GM10266 (cell line): ENCODE measurements at regions not wholly inside any gene's neighbourhood (a gene's known extent, or its start where the extent isn't known, plus 50 kb on each side); places are given as distances from the start of the nearest gene placed in this dataset.

Experiments used
- DNase-seq: peaks from one replicate; pipeline ENCODE4 v3.0.0; 2012; ENCODE audit errors: extremely low spot score
- TF ChIP-seq, protein P1 (sequence below): IDR thresholded peaks from 2 replicates; pipeline ENCODE4 v1.5.1; 2012; ENCODE audit warnings: mild to moderate bottlenecking, low read depth; ENCODE audit not compliant: control insufficient read depth, insufficient read depth; ENCODE audit errors: missing control alignments

DNA sequence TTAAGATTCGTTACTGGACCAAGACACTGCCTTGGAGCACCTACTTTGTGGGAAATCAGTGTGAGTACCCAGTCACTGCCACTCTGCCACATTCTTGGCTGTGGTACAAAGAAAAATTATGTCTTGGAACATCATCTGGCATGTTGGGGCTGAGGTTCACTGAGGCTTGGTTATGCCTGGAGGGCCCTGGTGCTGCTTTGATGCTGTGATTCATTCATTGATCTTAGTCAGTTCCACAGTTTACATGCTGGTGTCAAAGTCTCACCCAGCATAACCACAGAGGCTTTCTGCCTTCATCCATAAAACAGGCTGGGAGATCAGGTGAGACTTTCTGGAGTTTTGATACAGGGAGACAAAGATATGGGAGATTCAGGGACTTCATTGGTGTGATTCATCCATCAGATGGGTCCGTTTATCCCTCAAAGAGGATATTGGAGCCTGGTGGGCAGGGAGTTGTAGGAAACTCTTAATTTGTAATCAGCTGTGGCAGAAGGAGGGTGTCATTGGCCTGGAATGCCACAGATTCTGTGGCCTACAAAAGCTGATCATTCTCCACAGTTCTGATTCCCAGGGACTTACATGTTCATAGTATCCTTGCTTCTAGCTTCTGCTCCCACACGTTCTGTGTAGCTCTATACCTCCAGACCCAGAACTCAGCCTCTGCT lies 322.5 kb downstream of the PMP22 start:
- TF ChIP-seq, protein P1, sequence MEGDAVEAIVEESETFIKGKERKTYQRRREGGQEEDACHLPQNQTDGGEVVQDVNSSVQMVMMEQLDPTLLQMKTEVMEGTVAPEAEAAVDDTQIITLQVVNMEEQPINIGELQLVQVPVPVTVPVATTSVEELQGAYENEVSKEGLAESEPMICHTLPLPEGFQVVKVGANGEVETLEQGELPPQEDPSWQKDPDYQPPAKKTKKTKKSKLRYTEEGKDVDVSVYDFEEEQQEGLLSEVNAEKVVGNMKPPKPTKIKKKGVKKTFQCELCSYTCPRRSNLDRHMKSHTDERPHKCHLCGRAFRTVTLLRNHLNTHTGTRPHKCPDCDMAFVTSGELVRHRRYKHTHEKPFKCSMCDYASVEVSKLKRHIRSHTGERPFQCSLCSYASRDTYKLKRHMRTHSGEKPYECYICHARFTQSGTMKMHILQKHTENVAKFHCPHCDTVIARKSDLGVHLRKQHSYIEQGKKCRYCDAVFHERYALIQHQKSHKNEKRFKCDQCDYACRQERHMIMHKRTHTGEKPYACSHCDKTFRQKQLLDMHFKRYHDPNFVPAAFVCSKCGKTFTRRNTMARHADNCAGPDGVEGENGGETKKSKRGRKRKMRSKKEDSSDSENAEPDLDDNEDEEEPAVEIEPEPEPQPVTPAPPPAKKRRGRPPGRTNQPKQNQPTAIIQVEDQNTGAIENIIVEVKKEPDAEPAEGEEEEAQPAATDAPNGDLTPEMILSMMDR = no peak
- no peak for DNase-seq

DNA sequence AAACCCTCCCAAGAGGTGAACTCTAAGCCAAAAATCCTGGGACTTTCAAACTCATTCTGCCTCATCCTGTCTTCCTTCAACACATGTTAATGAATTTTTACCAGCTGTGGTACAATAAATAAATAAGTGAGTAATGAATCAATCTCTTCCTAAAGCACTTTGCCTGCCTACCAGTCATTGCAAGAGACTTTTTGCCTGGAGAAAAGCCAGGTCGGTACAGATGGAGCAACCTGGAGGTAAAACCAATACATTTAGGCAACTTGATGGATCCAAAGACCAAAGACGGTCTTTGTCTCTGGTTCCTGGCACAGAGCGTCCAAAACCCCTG lies 324.2 kb downstream of the PMP22 start:
- DNase-seq = no peak
- TF ChIP-seq, protein P1 = no peak

DNA sequence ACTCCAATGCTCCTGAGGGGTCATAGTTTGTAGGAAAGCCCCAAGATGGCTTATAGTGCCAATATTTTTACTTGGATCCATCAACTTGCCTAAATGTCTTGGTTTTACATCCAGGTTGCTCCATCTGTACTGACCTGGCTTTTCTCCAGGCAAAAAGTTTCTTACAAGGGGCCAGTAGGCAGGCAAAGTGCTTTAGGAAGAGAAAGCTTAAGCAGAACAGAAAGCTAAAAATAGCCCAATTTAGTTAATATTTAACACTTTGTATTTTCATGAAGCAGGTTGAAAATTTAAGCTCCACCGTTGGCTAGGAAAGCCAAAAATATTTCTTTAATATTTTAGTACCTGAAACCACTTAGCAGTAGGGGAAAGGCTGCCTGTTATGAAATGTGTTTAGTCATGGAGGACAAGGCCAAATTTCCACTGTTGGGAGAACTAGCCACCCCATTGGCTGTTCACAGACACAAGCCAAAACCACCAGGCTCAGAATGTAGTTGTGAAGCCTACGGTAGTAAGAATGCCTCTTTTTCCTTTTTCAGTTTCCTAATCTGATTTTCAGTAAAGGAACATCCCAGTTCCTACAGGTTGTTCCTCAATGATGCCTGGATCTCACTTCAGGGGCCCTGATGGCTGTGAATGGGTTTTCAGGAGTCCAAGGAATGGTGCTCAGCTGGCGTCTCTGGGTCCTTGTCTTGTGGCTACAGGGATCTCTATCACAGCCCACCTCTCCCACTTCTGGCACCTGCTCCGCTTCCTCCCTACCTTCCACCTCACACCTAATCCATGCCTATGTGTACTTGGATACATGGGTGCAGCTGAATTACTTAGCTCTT lies 324.8 kb downstream of the PMP22 start:
- no peak for DNase-seq

DNA sequence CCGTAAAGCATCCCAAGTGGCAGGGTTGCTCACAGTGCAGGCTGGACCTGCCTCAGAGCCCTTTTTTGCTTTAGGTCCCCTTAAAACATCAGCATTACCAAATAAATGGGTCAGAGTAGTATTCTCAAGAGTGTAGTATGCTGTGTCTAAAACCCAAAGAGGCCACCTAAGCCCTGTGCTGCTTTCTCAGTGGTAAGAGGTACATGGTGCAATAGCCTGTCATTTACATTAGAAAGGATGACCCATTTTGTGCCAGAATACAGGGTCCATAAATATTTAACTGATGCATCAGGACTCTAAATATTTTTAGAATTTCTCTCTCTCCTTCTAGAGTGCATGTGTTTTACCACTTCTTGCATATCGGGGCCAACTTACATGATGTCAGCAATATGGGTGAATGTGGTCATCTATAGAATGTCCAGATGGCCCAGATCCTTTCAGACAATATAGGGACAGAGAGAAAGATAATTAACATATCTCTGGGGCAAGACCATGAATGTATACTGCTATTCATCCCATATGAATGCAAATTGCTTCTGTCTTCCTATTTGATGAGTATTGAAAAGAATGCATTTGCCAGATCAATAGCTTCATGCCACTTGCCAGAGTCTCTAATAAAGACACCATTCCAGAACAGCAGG lies 329.2 kb downstream of the PMP22 start:
- TF ChIP-seq, protein P1 = no peak
- no peak for DNase-seq

More for the DNA sequence above, 324.8 kb downstream of the PMP22 start:
- TF ChIP-seq, protein P1 = no peak

DNA sequence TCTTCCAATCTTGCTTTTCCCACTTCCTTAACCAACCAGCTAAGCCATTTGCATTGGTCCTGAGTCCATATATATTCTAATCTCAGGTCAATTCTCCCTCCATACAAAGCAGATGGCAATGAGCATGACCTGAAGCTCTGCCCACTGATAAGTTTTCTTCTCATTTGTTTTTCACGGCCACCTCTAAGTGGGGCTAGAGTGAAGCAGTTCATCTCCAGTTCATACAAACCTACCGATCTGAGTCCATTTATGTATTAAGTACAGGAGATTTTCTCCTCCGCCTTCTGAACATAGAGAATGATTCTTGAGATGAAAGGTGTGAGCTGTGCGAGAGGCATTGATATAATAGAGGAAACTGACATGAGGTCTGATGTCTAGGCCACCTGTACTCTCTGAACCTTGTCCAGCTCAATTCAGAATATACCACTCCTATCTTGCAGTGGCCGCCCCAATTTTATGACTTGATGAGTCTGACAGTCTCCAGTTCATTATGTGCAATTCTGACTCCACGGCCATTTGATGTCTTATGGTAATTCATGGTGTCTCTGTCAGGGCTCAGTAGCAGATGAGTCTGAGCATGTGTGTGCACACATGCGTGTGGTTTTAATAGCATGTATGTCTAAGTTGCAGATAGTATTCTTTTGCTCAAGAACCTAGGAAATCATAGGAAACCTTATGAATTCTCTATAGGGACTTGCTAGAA lies 329.8 kb downstream of the PMP22 start:
- no peak for DNase-seq
- TF ChIP-seq, protein P1 = no peak

DNA sequence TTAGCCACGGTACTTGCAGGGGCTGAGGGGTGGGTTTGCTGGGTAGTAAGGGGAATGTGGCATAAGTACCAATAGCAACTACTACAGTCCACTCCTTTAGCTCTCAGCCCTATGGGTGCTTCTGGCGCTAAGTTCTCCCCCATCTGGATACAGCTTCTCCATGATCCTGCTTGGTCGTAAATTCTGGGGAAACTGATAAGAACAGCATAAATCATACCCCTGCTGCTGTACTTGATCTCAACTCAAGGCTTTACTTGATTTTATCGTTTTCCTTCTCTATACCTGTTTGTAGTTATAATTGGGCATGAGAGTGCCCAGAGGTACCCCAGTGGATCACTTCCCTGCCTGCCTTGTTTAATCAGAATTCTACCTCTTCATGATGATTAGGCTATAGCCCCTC lies 331.4 kb downstream of the PMP22 start:
- TF ChIP-seq, protein P1 = no peak

More for the DNA sequence above, 331.4 kb downstream of the PMP22 start:
- no peak for DNase-seq
